22Rv1 (cell line): ENCODE measurements at regions not wholly inside any gene's neighbourhood (a gene's known extent, or its start where the extent isn't known, plus 50 kb on each side); places are given as distances from the start of the nearest gene placed in this dataset.
A peak's percentile ranks its signal among the peaks of the same experiment; 100 is the strongest.

Source experiments
- H3K27ac ChIP-seq: fragments of 450-650 bp; 2 replicates; pipeline ENCODE4 v1.5.1; 2017
- CTCF ChIP-seq: fragments of 450-650 bp; IDR thresholded peaks from 2 replicates; pipeline ENCODE4 v1.5.1; 2017; ENCODE audit warnings: mild to moderate bottlenecking
- ZFX ChIP-seq: fragments of 450-650 bp; IDR thresholded peaks from 2 replicates; pipeline ENCODE4 v1.6.1; 2017; ENCODE audit warnings: antibody characterized with exemption, borderline replicate concordance

GRCh38 chr11:71355281-71355680 lies 92.9 kb downstream of the DHCR7 start:
- TF ChIP-seq CTCF, result no peak
- no peak for TF ChIP-seq ZFX
- H3K27ac ChIP-seq, result no peak overlapping the region

GRCh38 chr11:71354394-71355105 lies 93.6 kb downstream of the DHCR7 start:
- no peak overlapping the region for H3K27ac ChIP-seq
- TF ChIP-seq CTCF, result no peak
- no peak for TF ChIP-seq ZFX

GRCh38 chr11:71352748-71353147 lies 95.4 kb downstream of the DHCR7 start:
- H3K27ac ChIP-seq, result no peak overlapping the region
- TF ChIP-seq ZFX (no peak), CTCF (no peak)

- TF ChIP-seq CTCF (no peak), ZFX (no peak)
- H3K27ac ChIP-seq, result no peak overlapping the region
Observed at GRCh38 chr11:71352226-71352625, 96.0 kb downstream of the DHCR7 start.

GRCh38 chr11:71349627-71350026 lies 97.2 kb upstream of the SHANK2 start:
- TF ChIP-seq ZFX (no peak), CTCF (no peak)
- no peak overlapping the region for H3K27ac ChIP-seq

GRCh38 chr11:71343828-71344400 lies 91.5 kb upstream of the SHANK2 start:
- H3K27ac ChIP-seq, result no peak overlapping the region
- TF ChIP-seq ZFX (no peak), CTCF (peak; percentile 70)

- TF ChIP-seq CTCF, result peak; percentile 87
- TF ChIP-seq ZFX, result no peak
- no peak overlapping the region for H3K27ac ChIP-seq
Observed at GRCh38 chr11:71342951-71343827, 90.8 kb upstream of the SHANK2 start.
